Dermis microvascular lymphatic vessel endothelial cell (primary cell): ENCODE measurements at regions not wholly inside any gene's neighbourhood (a gene's known extent, or its start where the extent isn't known, plus 50 kb on each side); places are given as distances from the start of the nearest gene placed in this dataset.

Source experiments
- DNase-seq, 2 donors: peaks; one replicate each; pipeline versions ENCODE4 v3.0.0 to v3.0.0-alpha.2; 2010; ENCODE audit warnings: low read depth in 2 of 2

GRCh38 chr9:89721971-89722530 is 117.2 kb downstream of the GADD45G start:
- DNase-seq: no peak

- no peak for DNase-seq
These were observed 117.9 kb downstream of the GADD45G start for GRCh38 chr9:89722712-89723111.

GRCh38 chr9:89723469-89724100 is 118.8 kb downstream of the GADD45G start:
- DNase-seq: no peak

GRCh38 chr9:89724659-89725058 is 119.8 kb downstream of the GADD45G start:
- no peak for DNase-seq

- no peak for DNase-seq
These were observed 120.5 kb downstream of the GADD45G start for GRCh38 chr9:89725271-89725670.

GRCh38 chr9:89729954-89730530 is 125.2 kb downstream of the GADD45G start:
- DNase-seq: no peak

- no peak for DNase-seq
These were observed 125.9 kb downstream of the GADD45G start for GRCh38 chr9:89730715-89731114.

- no peak for DNase-seq
These were observed 126.7 kb downstream of the GADD45G start for GRCh38 chr9:89731262-89732182.

- peak in 1 of 2 donors; percentile 17 for DNase-seq
These were observed 127.6 kb downstream of the GADD45G start for GRCh38 chr9:89732295-89732938.

GRCh38 chr9:89732939-89733324 is 128.1 kb downstream of the GADD45G start:
- DNase-seq: no peak

- no peak for DNase-seq
These were observed 129.8 kb downstream of the GADD45G start for GRCh38 chr9:89734600-89735041.

GRCh38 chr9:89738137-89738932 is 133.5 kb downstream of the GADD45G start:
- DNase-seq: no peak

GRCh38 chr9:89739511-89739910 is 134.7 kb downstream of the GADD45G start:
- no peak for DNase-seq

- DNase-seq: no peak
These were observed 135.1 kb downstream of the GADD45G start for GRCh38 chr9:89739916-89740315.

GRCh38 chr9:89740722-89741121 is 135.9 kb downstream of the GADD45G start:
- no peak for DNase-seq

- DNase-seq: no peak
These were observed 137.8 kb downstream of the GADD45G start for GRCh38 chr9:89742660-89743059.

- no peak for DNase-seq
These were observed 138.4 kb downstream of the GADD45G start for GRCh38 chr9:89743216-89743572.

GRCh38 chr9:89743573-89744254 is 138.9 kb downstream of the GADD45G start:
- no peak for DNase-seq

GRCh38 chr9:89744255-89744648 is 139.4 kb downstream of the GADD45G start:
- DNase-seq: no peak

GRCh38 chr9:89744730-89745129 is 139.9 kb downstream of the GADD45G start:
- no peak for DNase-seq
